ENCODE measurements at regions not wholly inside any gene's neighbourhood (a gene's known extent, or its start where the extent isn't known, plus 50 kb on each side); places are given as distances from the start of the nearest gene placed in this dataset.

DNA sequence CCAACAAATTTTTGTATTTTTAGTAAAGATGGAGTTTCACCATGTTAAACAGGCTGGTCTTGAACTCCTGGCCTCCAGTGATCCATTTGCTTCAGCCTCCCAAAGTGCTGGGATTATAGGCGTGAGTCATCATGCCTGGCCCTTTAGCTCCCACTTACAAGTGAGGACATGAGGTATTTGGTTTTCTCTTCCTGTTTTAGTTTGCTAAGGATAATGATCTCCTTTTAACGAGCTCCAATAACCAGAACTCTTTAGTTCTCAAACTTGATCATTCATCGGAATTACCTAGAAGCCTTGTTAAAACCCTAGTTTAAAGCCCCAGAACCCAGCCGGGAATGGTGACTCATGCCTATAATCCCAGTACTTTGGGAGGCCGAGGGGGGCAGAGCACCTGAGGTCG is 481.4 kb downstream of the TYW1 start:
- POLR2A ChIA-PET, result no interaction called here
- H3K36me3 ChIP-seq (ENCODE audit: control insufficient read depth in 2 of 2, insufficient read depth in 1 of 2, low read length in 2 of 2), result no peaks in the 10 kb centered on the region
- H3K4me1 ChIP-seq (ENCODE audit: control insufficient read depth, insufficient read depth, low read length), result no peaks in the 10 kb centered on the region
- H3K9me3 ChIP-seq (ENCODE audit: control insufficient read depth, insufficient read depth, low read depth, low read length), result no peaks in the 10 kb centered on the region
- no peak overlapping the region for H3K27ac ChIP-seq (ENCODE audit: extremely low read depth, low read depth, low read length)
- TF ChIP-seq ZNF404 (tag by site-specific recombination; IDR thresholded peaks at IDR 0.05), result no peak
- no peak for TF ChIP-seq ZXDB (tag by site-specific recombination; IDR thresholded peaks at IDR 0.05)
- no peak for TF ChIP-seq ZNF549 (tag by site-specific recombination; IDR thresholded peaks at IDR 0.05)
- TF ChIP-seq GLIS1 (tag by site-specific recombination; IDR thresholded peaks at IDR 0.05), result no peak
- no peak for TF ChIP-seq ZNF214 (tag by site-specific recombination; IDR thresholded peaks at IDR 0.05; ENCODE audit: borderline replicate concordance)
- no peak for TF ChIP-seq ZNF16 (tag by site-specific recombination; IDR thresholded peaks at IDR 0.05; ENCODE audit: low read depth)
- no peak for TF ChIP-seq GLIS2 (tag by site-specific recombination; IDR thresholded peaks at IDR 0.05)
- no peak for TF ChIP-seq ZNF785 (tag by site-specific recombination; IDR thresholded peaks at IDR 0.05)
- TF ChIP-seq, protein P1, sequence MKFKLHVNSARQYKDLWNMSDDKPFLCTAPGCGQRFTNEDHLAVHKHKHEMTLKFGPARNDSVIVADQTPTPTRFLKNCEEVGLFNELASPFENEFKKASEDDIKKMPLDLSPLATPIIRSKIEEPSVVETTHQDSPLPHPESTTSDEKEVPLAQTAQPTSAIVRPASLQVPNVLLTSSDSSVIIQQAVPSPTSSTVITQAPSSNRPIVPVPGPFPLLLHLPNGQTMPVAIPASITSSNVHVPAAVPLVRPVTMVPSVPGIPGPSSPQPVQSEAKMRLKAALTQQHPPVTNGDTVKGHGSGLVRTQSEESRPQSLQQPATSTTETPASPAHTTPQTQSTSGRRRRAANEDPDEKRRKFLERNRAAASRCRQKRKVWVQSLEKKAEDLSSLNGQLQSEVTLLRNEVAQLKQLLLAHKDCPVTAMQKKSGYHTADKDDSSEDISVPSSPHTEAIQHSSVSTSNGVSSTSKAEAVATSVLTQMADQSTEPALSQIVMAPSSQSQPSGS (tag by site-specific recombination; IDR thresholded peaks at IDR 0.05; ENCODE audit: low read depth), result no peak
- no peak for TF ChIP-seq GLI2 (tag by site-specific recombination; IDR thresholded peaks at IDR 0.05; ENCODE audit: borderline replicate concordance, low read depth)
- no peak for TF ChIP-seq FEZF1 (tag by site-specific recombination; IDR thresholded peaks at IDR 0.05)
- TF ChIP-seq ZNF610 (tag by site-specific recombination; IDR thresholded peaks at IDR 0.05; ENCODE audit: borderline replicate concordance), result no peak
- TF ChIP-seq BCL11A (tag by site-specific recombination; IDR thresholded peaks at IDR 0.05; ENCODE audit: low read depth), result no peak
- TF ChIP-seq KLF10 (tag by site-specific recombination; IDR thresholded peaks at IDR 0.05), result no peak
- TF ChIP-seq, protein P2, sequence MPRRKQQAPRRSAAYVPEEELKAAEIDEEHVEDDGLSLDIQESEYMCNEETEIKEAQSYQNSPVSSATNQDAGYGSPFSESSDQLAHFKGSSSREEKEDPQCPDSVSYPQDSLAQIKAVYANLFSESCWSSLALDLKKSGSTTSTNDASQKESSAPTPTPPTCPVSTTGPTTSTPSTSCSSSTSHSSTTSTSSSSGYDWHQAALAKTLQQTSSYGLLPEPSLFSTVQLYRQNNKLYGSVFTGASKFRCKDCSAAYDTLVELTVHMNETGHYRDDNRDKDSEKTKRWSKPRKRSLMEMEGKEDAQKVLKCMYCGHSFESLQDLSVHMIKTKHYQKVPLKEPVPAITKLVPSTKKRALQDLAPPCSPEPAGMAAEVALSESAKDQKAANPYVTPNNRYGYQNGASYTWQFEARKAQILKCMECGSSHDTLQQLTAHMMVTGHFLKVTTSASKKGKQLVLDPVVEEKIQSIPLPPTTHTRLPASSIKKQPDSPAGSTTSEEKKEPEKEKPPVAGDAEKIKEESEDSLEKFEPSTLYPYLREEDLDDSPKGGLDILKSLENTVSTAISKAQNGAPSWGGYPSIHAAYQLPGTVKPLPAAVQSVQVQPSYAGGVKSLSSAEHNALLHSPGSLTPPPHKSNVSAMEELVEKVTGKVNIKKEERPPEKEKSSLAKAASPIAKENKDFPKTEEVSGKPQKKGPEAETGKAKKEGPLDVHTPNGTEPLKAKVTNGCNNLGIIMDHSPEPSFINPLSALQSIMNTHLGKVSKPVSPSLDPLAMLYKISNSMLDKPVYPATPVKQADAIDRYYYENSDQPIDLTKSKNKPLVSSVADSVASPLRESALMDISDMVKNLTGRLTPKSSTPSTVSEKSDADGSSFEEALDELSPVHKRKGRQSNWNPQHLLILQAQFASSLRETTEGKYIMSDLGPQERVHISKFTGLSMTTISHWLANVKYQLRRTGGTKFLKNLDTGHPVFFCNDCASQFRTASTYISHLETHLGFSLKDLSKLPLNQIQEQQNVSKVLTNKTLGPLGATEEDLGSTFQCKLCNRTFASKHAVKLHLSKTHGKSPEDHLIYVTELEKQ (tag by site-specific recombination; IDR thresholded peaks at IDR 0.05; ENCODE audit: borderline replicate concordance), result no peak
- TF ChIP-seq, protein P3, sequence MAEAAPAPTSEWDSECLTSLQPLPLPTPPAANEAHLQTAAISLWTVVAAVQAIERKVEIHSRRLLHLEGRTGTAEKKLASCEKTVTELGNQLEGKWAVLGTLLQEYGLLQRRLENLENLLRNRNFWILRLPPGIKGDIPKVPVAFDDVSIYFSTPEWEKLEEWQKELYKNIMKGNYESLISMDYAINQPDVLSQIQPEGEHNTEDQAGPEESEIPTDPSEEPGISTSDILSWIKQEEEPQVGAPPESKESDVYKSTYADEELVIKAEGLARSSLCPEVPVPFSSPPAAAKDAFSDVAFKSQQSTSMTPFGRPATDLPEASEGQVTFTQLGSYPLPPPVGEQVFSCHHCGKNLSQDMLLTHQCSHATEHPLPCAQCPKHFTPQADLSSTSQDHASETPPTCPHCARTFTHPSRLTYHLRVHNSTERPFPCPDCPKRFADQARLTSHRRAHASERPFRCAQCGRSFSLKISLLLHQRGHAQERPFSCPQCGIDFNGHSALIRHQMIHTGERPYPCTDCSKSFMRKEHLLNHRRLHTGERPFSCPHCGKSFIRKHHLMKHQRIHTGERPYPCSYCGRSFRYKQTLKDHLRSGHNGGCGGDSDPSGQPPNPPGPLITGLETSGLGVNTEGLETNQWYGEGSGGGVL (tag by site-specific recombination; IDR thresholded peaks at IDR 0.05), result no peak
- TF ChIP-seq, protein P4, sequence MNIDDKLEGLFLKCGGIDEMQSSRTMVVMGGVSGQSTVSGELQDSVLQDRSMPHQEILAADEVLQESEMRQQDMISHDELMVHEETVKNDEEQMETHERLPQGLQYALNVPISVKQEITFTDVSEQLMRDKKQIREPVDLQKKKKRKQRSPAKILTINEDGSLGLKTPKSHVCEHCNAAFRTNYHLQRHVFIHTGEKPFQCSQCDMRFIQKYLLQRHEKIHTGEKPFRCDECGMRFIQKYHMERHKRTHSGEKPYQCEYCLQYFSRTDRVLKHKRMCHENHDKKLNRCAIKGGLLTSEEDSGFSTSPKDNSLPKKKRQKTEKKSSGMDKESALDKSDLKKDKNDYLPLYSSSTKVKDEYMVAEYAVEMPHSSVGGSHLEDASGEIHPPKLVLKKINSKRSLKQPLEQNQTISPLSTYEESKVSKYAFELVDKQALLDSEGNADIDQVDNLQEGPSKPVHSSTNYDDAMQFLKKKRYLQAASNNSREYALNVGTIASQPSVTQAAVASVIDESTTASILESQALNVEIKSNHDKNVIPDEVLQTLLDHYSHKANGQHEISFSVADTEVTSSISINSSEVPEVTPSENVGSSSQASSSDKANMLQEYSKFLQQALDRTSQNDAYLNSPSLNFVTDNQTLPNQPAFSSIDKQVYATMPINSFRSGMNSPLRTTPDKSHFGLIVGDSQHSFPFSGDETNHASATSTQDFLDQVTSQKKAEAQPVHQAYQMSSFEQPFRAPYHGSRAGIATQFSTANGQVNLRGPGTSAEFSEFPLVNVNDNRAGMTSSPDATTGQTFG (tag by site-specific recombination; IDR thresholded peaks at IDR 0.05; ENCODE audit: borderline replicate concordance), result no peak
- TF ChIP-seq ZNF138 (tag by site-specific recombination; IDR thresholded peaks at IDR 0.05; ENCODE audit: borderline replicate concordance), result no peak
- CTCF ChIA-PET, result no interaction called here
- no peak overlapping the region for H3K4me3 ChIP-seq (ENCODE audit: low read depth, low read length)

Data from HEK293 (cell line).